Ammon's horn (tissue), 1 donor: ENCODE measurements at regions not wholly inside any gene's neighbourhood (a gene's known extent, or its start where the extent isn't known, plus 50 kb on each side); places are given as distances from the start of the nearest gene placed in this dataset.
"Not testable (repeated sequence)": the region's sequence is repeated elsewhere in the genome, so short reads cannot be mapped to it uniquely, and the experiment has no call there.

ENCODE experiments used
- DNase-seq: peaks from one replicate; pipeline ENCODE4 v3.0.0-alpha.2; 2016; ENCODE audit warnings: low spot score

GRCh38 chr16:29310852-29311314 is 95.6 kb downstream of the NPIPB11 start:
- DNase-seq: peak; percentile 53

DNA sequence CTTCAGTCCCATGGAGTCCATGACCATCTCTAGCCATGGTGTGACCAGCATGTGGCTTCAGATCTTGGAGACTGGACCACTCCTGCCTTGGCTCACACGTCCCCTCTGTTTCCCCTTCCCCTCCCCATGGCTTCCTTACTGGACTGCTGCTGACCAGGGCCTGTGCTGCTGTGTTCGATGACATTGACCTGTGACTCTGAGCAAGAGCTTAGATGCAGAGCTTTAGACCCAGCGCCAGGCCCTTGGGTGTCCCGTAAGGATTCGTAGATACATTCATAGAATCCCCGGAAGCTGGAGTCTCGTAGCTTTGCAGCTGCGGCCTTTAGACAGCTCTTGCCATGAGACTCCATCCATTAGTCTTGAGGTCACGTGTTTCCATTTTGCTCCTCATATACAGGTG is 96.3 kb downstream of the NPIPB11 start:
- not testable (repeated sequence) for DNase-seq

GRCh38 chr16:29309601-29310000 is 96.9 kb downstream of the NPIPB11 start:
- not testable (repeated sequence) for DNase-seq

GRCh38 chr16:29308644-29309546 is 97.6 kb downstream of the NPIPB11 start:
- no peak for DNase-seq

GRCh38 chr16:29307598-29308507 is 98.7 kb downstream of the NPIPB11 start:
- no peak for DNase-seq

- DNase-seq: no peak
Measured at GRCh38 chr16:29306943-29307597, 99.4 kb downstream of the NPIPB11 start.

- DNase-seq: no peak
Measured at GRCh38 chr16:29306201-29306600, 100.3 kb downstream of the NPIPB11 start.

DNA sequence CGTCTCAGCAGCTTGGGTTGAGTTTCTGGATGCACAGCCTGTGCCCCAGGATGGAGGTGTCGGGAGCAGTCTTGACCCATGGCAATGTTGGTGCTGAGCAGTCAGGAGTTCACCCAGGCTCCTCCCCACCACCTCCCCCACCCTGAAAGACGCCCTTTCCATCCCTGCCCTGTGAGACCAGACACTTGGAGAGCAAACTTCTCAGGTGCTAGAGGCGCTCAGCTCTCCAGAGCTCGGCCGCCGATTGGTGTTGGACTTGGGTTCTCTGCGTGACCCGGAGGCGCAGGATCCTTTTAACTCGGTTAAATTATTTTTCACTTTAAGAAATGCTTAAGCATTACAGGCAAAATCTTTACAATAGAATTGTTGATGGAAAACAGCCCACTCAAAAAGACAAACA is 101.5 kb downstream of the NPIPB11 start:
- not testable (repeated sequence) for DNase-seq

GRCh38 chr16:29304251-29304650 is 102.3 kb downstream of the NPIPB11 start:
- peak; percentile 63 for DNase-seq

GRCh38 chr16:29303520-29303919 is 103.0 kb downstream of the NPIPB11 start:
- no peak for DNase-seq

- DNase-seq: no peak
Measured at GRCh38 chr16:29302976-29303375, 103.5 kb downstream of the NPIPB11 start.

DNA sequence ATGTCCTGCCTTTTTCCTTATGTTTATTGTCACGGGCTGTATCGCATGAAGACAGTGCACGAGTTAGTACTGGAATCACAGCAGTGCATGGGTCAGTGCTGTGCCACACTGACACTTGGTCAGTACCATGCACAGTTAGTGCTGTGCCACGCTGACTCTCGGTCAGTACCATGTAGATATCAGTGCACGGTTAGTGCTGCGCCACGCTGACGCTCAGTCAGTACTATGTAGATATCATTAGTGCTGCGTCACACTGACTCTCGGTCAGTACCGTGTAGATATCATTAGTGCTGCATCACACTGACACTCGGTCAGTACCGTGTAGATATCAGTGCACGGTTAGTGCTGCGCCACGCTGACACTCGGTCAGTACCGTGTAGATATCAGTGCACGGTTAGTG is 104.1 kb downstream of the NPIPB11 start:
- DNase-seq: not testable (repeated sequence)

DNA sequence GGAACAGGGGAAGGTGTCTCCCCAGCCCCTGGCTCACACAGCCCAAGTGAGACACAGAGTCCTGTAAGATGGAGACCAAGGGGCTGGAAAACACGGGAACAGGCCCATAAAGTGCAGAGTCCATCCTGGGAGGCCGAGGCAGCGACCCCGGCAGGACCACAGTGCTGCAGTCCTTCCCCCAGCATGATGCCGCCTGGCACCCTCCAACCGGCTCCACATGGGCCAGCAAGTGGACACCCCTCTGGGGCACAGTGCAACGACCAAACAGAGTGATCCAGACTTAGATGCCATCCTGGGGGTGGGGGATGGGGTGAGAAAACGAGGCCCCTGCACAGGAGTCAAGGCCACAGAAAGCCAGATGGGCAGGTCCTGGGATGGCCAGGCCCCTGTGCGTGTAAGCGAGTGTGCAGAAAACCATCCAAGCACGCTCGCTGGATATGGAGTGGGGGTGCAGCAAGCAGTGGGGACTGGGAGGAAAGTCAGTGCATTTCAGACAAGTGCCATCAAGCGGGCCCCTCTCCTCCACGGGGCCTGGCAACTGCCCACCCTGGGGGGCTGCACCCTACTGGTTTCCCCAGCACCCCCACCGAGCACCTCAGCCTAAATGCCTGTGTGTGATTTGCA is 104.7 kb downstream of the NPIPB11 start:
- not testable (repeated sequence) for DNase-seq

- DNase-seq: not testable (repeated sequence)
Measured at GRCh38 chr16:29300541-29301535, 105.7 kb downstream of the NPIPB11 start.

DNA sequence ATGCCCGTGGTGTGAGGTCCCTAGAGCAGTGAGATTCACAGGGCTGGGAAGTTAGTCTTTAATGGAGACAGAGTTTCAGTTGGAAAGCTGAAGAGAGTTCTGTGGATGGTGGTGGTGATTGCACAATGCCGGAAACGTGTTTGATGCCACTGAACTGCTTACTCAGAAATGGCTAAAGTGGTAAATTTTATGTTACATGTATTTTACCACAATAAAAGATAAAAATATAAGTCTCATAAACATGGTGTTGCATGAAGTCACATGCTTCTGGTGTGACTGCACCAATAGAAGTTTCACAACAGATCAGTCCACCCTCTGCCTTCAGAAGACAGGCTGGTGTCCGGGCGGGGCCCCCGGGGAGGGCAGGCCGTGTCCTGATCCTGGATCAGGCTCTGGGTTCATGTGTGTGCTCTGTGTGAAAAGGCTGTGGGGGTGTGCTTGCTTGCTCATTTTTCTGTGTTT is 106.5 kb downstream of the NPIPB11 start:
- DNase-seq: not testable (repeated sequence)

- DNase-seq: not testable (repeated sequence)
Measured at GRCh38 chr16:29298997-29299396, 107.5 kb downstream of the NPIPB11 start.

DNA sequence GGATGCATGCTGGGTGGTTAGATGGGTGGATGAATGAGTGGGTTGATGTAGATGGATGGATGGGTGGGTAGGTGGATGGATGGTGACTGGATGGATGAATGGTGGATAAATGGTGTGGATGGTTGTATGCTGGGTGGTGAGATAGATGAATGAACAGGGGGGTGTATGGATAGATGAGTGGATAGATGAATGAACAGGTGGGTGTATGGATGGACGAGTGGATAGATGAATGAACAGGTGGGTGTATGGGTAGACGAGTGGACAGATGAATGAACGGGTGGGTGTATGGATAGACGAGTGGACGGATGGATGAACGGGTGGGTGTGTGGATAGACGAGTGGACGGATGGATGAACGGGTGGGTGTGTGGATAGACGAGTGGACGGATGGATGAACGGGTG is 108.2 kb downstream of the NPIPB11 start:
- not testable (repeated sequence) for DNase-seq

- not testable (repeated sequence) for DNase-seq
Measured at GRCh38 chr16:29297809-29298177, 108.7 kb downstream of the NPIPB11 start.

DNA sequence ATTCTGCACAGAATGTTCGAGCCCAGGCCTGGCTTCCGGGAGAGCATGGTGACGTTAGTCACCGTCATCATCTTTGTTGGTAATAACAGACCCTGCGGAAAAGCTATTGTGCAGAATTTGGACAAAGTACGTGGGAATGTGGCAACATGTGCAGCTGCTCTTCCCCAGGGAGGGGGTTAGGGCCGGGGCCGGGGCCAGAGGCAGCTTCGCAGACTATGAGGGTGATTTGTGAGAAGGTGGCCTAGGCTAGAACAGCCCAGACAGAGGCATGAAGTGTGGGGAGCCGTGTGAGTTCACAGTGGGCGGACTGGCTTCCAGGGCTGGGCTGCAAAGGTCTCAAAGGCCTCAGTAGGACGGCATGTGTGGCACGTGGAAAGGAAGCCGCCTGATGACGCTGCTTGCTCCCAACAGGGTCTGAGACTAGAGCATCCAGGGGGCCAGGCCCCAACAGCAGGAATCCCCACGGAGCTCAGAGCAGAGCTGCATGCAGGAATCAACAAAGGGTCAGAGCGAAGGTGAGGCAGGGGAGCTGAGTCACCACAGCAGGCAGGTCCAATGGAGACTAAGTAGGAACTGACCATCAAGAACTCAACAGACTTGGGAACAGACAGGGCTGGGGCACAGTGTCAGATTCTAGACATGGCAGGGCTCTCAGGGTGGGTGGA is 109.2 kb downstream of the NPIPB11 start:
- not testable (repeated sequence) for DNase-seq

DNA sequence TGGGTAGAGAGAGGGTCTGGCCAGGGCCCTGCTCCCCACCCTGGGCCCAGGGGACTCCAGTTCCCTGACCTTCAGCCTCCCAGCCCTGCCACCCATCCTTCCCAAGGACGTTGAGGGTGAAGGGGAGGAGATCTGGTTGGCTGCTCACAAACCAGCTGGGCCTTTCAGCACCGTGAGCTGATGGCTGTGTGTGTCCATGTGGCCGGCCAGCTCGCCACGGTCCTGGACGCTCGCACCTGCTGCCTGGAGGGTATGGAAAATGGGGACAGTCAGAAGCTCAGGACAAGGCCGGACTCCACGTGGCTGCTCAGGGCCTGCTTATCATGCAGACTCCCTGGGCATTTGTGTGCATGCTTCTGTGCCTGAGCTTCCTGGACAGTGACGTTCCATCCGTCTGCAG is 110.3 kb downstream of the NPIPB11 start:
- DNase-seq: not testable (repeated sequence)
